Stimulated activated CD8-positive, alpha-beta memory T cell treated with anti-CD3 and anti-CD28 coated beads, Interleukin-4, amount 100 ng/mL, for 48 hours (primary cell): ENCODE measurements at regions not wholly inside any gene's neighbourhood (a gene's known extent, or its start where the extent isn't known, plus 50 kb on each side); places are given as distances from the start of the nearest gene placed in this dataset.
"Not testable (repeated sequence)": the region's sequence is repeated elsewhere in the genome, so short reads cannot be mapped to it uniquely, and the experiment has no call there.

ENCODE experiments used
- DNase-seq: peaks from one replicate; pipeline ENCODE4 v3.0.0-alpha.2; 2020

- DNase-seq: not testable (repeated sequence)
These were observed 299.2 kb downstream of the TRIML1 start for GRCh38 chr4:188438391-188438824.

GRCh38 chr4:188439641-188440311, 300.5 kb downstream of the TRIML1 start:
- DNase-seq: no peak

GRCh38 chr4:188444500-188444899, 305.3 kb downstream of the TRIML1 start:
- DNase-seq: no peak

- not testable (repeated sequence) for DNase-seq
These were observed 309.8 kb downstream of the TRIML1 start for GRCh38 chr4:188448996-188449395.

- DNase-seq: no peak
These were observed 311.3 kb downstream of the TRIML1 start for GRCh38 chr4:188450571-188450970.

GRCh38 chr4:188452097-188452496, 312.9 kb downstream of the TRIML1 start:
- DNase-seq: no peak

GRCh38 chr4:188454575-188454974, 315.3 kb downstream of the TRIML1 start:
- DNase-seq: no peak

GRCh38 chr4:188455062-188455752, 316.0 kb downstream of the TRIML1 start:
- DNase-seq: no peak

- DNase-seq: no peak
These were observed 320.1 kb downstream of the TRIML1 start for GRCh38 chr4:188459381-188459780.

- DNase-seq: no peak
These were observed 324.7 kb downstream of the TRIML1 start for GRCh38 chr4:188463909-188464308.

GRCh38 chr4:188466001-188466400, 326.8 kb downstream of the TRIML1 start:
- no peak for DNase-seq

- DNase-seq: no peak
These were observed 345.0 kb downstream of the TRIML1 start for GRCh38 chr4:188484256-188484655.

- DNase-seq: no peak
These were observed 346.7 kb downstream of the TRIML1 start for GRCh38 chr4:188485906-188486305.

GRCh38 chr4:188492886-188493285, 353.6 kb downstream of the TRIML1 start:
- DNase-seq: no peak

GRCh38 chr4:188495169-188495568, 355.9 kb downstream of the TRIML1 start:
- no peak for DNase-seq

GRCh38 chr4:188511431-188511830, 372.2 kb downstream of the TRIML1 start:
- DNase-seq: no peak

- DNase-seq: no peak
These were observed 393.5 kb downstream of the TRIML1 start for GRCh38 chr4:188532751-188533150.

GRCh38 chr4:188534297-188534696, 395.1 kb downstream of the TRIML1 start:
- DNase-seq: no peak

GRCh38 chr4:188534917-188535316, 395.7 kb downstream of the TRIML1 start:
- no peak for DNase-seq

- no peak for DNase-seq
These were observed 397.6 kb downstream of the TRIML1 start for GRCh38 chr4:188536826-188537225.

- no peak for DNase-seq
These were observed 411.1 kb downstream of the TRIML1 start for GRCh38 chr4:188550296-188550695.

GRCh38 chr4:188551156-188551555, 411.9 kb downstream of the TRIML1 start:
- DNase-seq: no peak

- no peak for DNase-seq
These were observed 413.6 kb downstream of the TRIML1 start for GRCh38 chr4:188552741-188553275.

GRCh38 chr4:188554413-188554812, 415.2 kb downstream of the TRIML1 start:
- no peak for DNase-seq
